Panc1 (cell line): ENCODE measurements at regions not wholly inside any gene's neighbourhood (a gene's known extent, or its start where the extent isn't known, plus 50 kb on each side); places are given as distances from the start of the nearest gene placed in this dataset.

Experiments
- ATAC-seq: fragments of 200-7000 bp; cut with Tn5 transposase; 2 replicates; pipeline ENCODE4 v1.9.1; 2020; ENCODE audit warnings: mild to moderate bottlenecking, moderate library complexity
- BruUV-seq: library from RNA; stranded (reverse); fragments of 400-500 nt; replicated peaks from 2 replicates; lab custom pipeline; 2021; lab: Mats Ljungman, UMichigan
- CTCF ChIA-PET: fragments of 300-600 bp; sonication (Branson Sonifier 250); formaldehyde crosslinking; loops from one replicate; lab custom pipeline; 2022; ENCODE audit warnings: antibody characterized with exemption; lab: Charles Lee
- POLR2A ChIA-PET: fragments of 300-600 bp; sonication (Branson Sonifier 250); formaldehyde crosslinking; loops from one replicate; lab custom pipeline; 2022; ENCODE audit warnings: antibody characterized with exemption; lab: Charles Lee
- DNase-seq: peaks from one replicate; pipeline ENCODE4 v3.0.0-alpha.2; 2010; ENCODE audit warnings: low read depth, low spot score
- H3K27ac ChIP-seq: 2 replicates; pipeline ENCODE4 v1.5.1; 2011; ENCODE audit warnings: mild to moderate bottlenecking, low read length, inconsistent platforms
- H3K27me3 ChIP-seq: fragments of 200-500 bp; sonication (Bioruptor generic); 2 replicates; pipeline ENCODE4 v1.6.0; 2014; ENCODE audit warnings: low read length, inconsistent platforms; ENCODE audit not compliant: control insufficient read depth, insufficient read depth
- H3K36me3 ChIP-seq: fragments of 200-500 bp; sonication (Bioruptor generic); 2 replicates; pipeline ENCODE4 v1.5.1; 2014; ENCODE audit warnings: inconsistent platforms, mild to moderate bottlenecking, low read length, moderate library complexity; ENCODE audit not compliant: control insufficient read depth, insufficient read depth
- H3K4me1 ChIP-seq: 2 replicates; pipeline ENCODE4 v1.5.1; 2011; ENCODE audit warnings: inconsistent platforms, mild to moderate bottlenecking, low read length, moderate library complexity; ENCODE audit not compliant: control insufficient read depth, insufficient read depth
- H3K4me3 ChIP-seq, 2 experiments: 2 replicates each; pipeline ENCODE4 v1.5.1; 2011 to 2012; ENCODE audit warnings: low read depth in 2 of 2, low read length in 2 of 2, mild to moderate bottlenecking in 2 of 2, inconsistent platforms in 1 of 2, moderate library complexity in 1 of 2
- H3K9me3 ChIP-seq: fragments of 200-500 bp; sonication (Bioruptor generic); 2 replicates; pipeline ENCODE4 v1.5.1; 2014; ENCODE audit warnings: low read depth, mild to moderate bottlenecking, inconsistent platforms, low read length, moderate library complexity; ENCODE audit not compliant: control insufficient read depth, insufficient read depth
- CTCF ChIP-seq: fragments of 450-650 bp; IDR thresholded peaks from 2 replicates; pipeline ENCODE4 v1.5.1; 2017; ENCODE audit warnings: mild to moderate bottlenecking
- POLR2AphosphoS5 ChIP-seq: IDR thresholded peaks from 2 replicates; pipeline ENCODE4 v1.6.1; 2012; ENCODE audit warnings: mild to moderate bottlenecking, low read depth, low read length, moderate library complexity
- REST ChIP-seq, 2 experiments: IDR thresholded peaks; 2 replicates each; pipeline ENCODE4 v1.6.1; 2011 to 2012; ENCODE audit warnings: low read depth in 2 of 2, control low read depth in 1 of 2, low read length in 1 of 2, mild to moderate bottlenecking in 1 of 2, moderate library complexity in 1 of 2; ENCODE audit not compliant: insufficient read depth in 1 of 2
- SIN3A ChIP-seq: IDR thresholded peaks from 2 replicates; pipeline ENCODE4 v1.6.1; 2012; ENCODE audit warnings: low read depth, mild to moderate bottlenecking, low read length, moderate library complexity, borderline replicate concordance; ENCODE audit not compliant: insufficient read depth
- TCF7L2 ChIP-seq: IDR thresholded peaks from 2 replicates; pipeline ENCODE4 v1.6.1; 2011; ENCODE audit warnings: mild to moderate bottlenecking, low read depth, low read length, inconsistent platforms
- in situ Hi-C: cut with HindIII; loops from 2 replicates; pipeline ENCODE4 v1.10.0; 2016; ENCODE audit warnings: low sequenced_read_pairs, low pct_unique_long_range_greater_than_20kb
- intact Hi-C: fragments of 100-400 bp; cut with micrococcal nuclease; formaldehyde crosslinking; loops from one replicate; pipeline ENCODE4 v1.10.0; 2022; ENCODE audit not compliant: unreplicated experiment

GRCh38 chr12:131369094-131369845 is 341.6 kb upstream of the SFSWAP start:
- in situ Hi-C loops (no loop called here), intact Hi-C loops (no loop called here)
- TF ChIP-seq REST (IDR thresholded peaks at IDR 0.05; ENCODE audit: insufficient read depth in 1 of 2, low read depth in 2 of 2, low read length in 1 of 2): no peak
- TF ChIP-seq SIN3A: no peak
- ATAC-seq: no peak
- CTCF ChIA-PET: no interaction called here
- Histone ChIP-seq H3K4me1 (no peaks in the 10 kb centered on the region), H3K27me3 (peaks cover 6% of the 10 kb centered on the region; the same call in 1 of the 2 replicates), H3K9me3 (no peaks in the 10 kb centered on the region), H3K27ac (no peak overlapping the region), H3K36me3 (no peaks in the 10 kb centered on the region), H3K4me3 (no peak overlapping the region)
- POLR2A ChIA-PET: no interaction called here
- BruUV-seq: no TSS peak
- no peak for DNase-seq

GRCh38 chr12:131370321-131370720 is 340.6 kb upstream of the SFSWAP start:
- CTCF ChIA-PET: no interaction called here
- no peaks in the 10 kb centered on the region for H3K4me1 ChIP-seq
- no peaks in the 10 kb centered on the region for H3K9me3 ChIP-seq
- ATAC-seq (no peak), DNase-seq (no peak)
- in situ Hi-C loops (no loop called here), intact Hi-C loops (no loop called here)
- POLR2A ChIA-PET: no interaction called here
- TF ChIP-seq TCF7L2: no peak
- no peak for TF ChIP-seq POLR2AphosphoS5
- no peak for TF ChIP-seq CTCF
- no peak for TF ChIP-seq SIN3A
- no peak for TF ChIP-seq REST (IDR thresholded peaks at IDR 0.05; ENCODE audit: insufficient read depth in 1 of 2, low read depth in 2 of 2, low read length in 1 of 2)
- BruUV-seq: no TSS peak
- no peak overlapping the region for H3K4me3 ChIP-seq
- H3K27ac ChIP-seq: no peak overlapping the region
- H3K27me3 ChIP-seq: no peaks in the 10 kb centered on the region
- H3K36me3 ChIP-seq: no peaks in the 10 kb centered on the region
